Neural cell (in vitro differentiated cells): ENCODE measurements at regions not wholly inside any gene's neighbourhood (a gene's known extent, or its start where the extent isn't known, plus 50 kb on each side); places are given as distances from the start of the nearest gene placed in this dataset.

ENCODE experiments used
- H2AFZ ChIP-seq: fragments of 200-600, 300-800 bp; sonication (generic), shearing (Covaris generic); 2 replicates; pipeline ENCODE4 v1.6.0; 2014; ENCODE audit warnings: low read depth, mild to moderate bottlenecking, antibody characterized with exemption, low read length, moderate library complexity
- H3F3A ChIP-seq: fragments of 200-600 bp; shearing (Covaris generic); 2 replicates; pipeline ENCODE4 v1.6.1; 2016; ENCODE audit warnings: mild to moderate bottlenecking, moderate library complexity, mixed read lengths, antibody characterized with exemption, low read length; ENCODE audit not compliant: insufficient read depth, poor library complexity, severe bottlenecking
- H3K27ac ChIP-seq: fragments of 200-600, 300-800 bp; sonication (generic), shearing (Covaris generic); 2 replicates; pipeline ENCODE4 v1.5.1; 2014; ENCODE audit warnings: mild to moderate bottlenecking, low read length, moderate library complexity
- H3K27me3 ChIP-seq: fragments of 300-800, 200-600 bp; sonication (generic), shearing (Covaris generic); 2 replicates; pipeline ENCODE4 v1.6.0; 2014; ENCODE audit warnings: mild to moderate bottlenecking, low read depth, low read length, moderate library complexity; ENCODE audit not compliant: insufficient read depth
- H3K36me3 ChIP-seq: fragments of 300-800, 200-600 bp; sonication (generic), shearing (Covaris generic); 2 replicates; pipeline ENCODE4 v1.5.1; 2014; ENCODE audit warnings: mild to moderate bottlenecking, antibody characterized with exemption, low read length, moderate library complexity; ENCODE audit not compliant: insufficient read depth
- H3K4me2 ChIP-seq: fragments of 300-800, 200-600 bp; sonication (generic), shearing (Covaris generic); 2 replicates; pipeline ENCODE4 v1.6.0; 2014; ENCODE audit warnings: mild to moderate bottlenecking, low read length
- H3K4me3 ChIP-seq: fragments of 300-800, 200-600 bp; sonication (generic), shearing (Covaris generic); 2 replicates; pipeline ENCODE4 v1.5.1; 2014; ENCODE audit warnings: mild to moderate bottlenecking, low read length, moderate library complexity
- H3K79me2 ChIP-seq: fragments of 200-600 bp; shearing (Covaris generic); replicated peaks from 2 replicates; pipeline ENCODE4 v1.6.0; 2014; ENCODE audit warnings: mild to moderate bottlenecking, low read length, moderate library complexity; ENCODE audit not compliant: insufficient read depth
- H3K9ac ChIP-seq: fragments of 300-800, 200-600 bp; sonication (generic), shearing (Covaris generic); 2 replicates; pipeline ENCODE4 v1.6.1; 2016; ENCODE audit warnings: mild to moderate bottlenecking, low read length, mixed read lengths
- H3K9me2 ChIP-seq: fragments of 200-600 bp; shearing (Covaris generic); 2 replicates; pipeline ENCODE4 v1.6.1; 2016; ENCODE audit warnings: mild to moderate bottlenecking, low read length, mixed read lengths; ENCODE audit not compliant: insufficient read depth
- H3K9me3 ChIP-seq: fragments of 200-600, 300-800 bp; sonication (generic), shearing (Covaris generic); 2 replicates; pipeline ENCODE4 v1.6.1; 2016; ENCODE audit warnings: mild to moderate bottlenecking, mixed run types, low read length, moderate library complexity, mixed read lengths
- H4K20me1 ChIP-seq: fragments of 200-600 bp; shearing (Covaris generic); 2 replicates; pipeline ENCODE4 v1.6.1; 2016; ENCODE audit warnings: mild to moderate bottlenecking, mixed run types; ENCODE audit not compliant: insufficient read depth
- CTCF ChIP-seq: fragments of 450-650 bp; IDR thresholded peaks from 2 replicates; pipeline ENCODE4 v1.5.1; 2014; ENCODE audit warnings: antibody characterized with exemption, mild to moderate bottlenecking, moderate library complexity; ENCODE audit not compliant: poor library complexity, severe bottlenecking
- EP300 ChIP-seq: fragments of 450-650 bp; conservative IDR thresholded peaks from 2 replicates; pipeline ENCODE4 v1.6.1; 2014; ENCODE audit warnings: antibody characterized with exemption, mild to moderate bottlenecking, moderate library complexity; ENCODE audit not compliant: poor library complexity, severe bottlenecking
- EZH2 ChIP-seq: fragments of 200-600, 300-800 bp; shearing (Covaris generic), sonication (generic); IDR thresholded peaks from 2 replicates; pipeline ENCODE4 v1.6.1; 2014; ENCODE audit warnings: antibody characterized with exemption, low read length, borderline replicate concordance, mild to moderate bottlenecking; ENCODE audit not compliant: insufficient read depth, poor library complexity, severe bottlenecking
- MXI1 ChIP-seq: fragments of 450-650 bp; conservative IDR thresholded peaks from 2 replicates; pipeline ENCODE4 v1.6.1; 2014; ENCODE audit warnings: antibody characterized with exemption, mild to moderate bottlenecking; ENCODE audit not compliant: poor library complexity, severe bottlenecking
- POLR2AphosphoS5 ChIP-seq: IDR thresholded peaks from 2 replicates; pipeline ENCODE4 v1.6.1; 2012
- RAD21 ChIP-seq: fragments of 450-650 bp; conservative IDR thresholded peaks from 2 replicates; pipeline ENCODE4 v1.6.1; 2014; ENCODE audit warnings: antibody characterized with exemption, mild to moderate bottlenecking, moderate library complexity
- REST ChIP-seq: IDR thresholded peaks from 2 replicates; pipeline ENCODE4 v1.6.1; 2012; ENCODE audit warnings: borderline replicate concordance
- SMC3 ChIP-seq: fragments of 450-650 bp; conservative IDR thresholded peaks from 2 replicates; pipeline ENCODE4 v1.6.1; 2014; ENCODE audit warnings: antibody characterized with exemption, mild to moderate bottlenecking, moderate library complexity; ENCODE audit not compliant: poor library complexity
- TAF1 ChIP-seq: IDR thresholded peaks from 2 replicates; pipeline ENCODE4 v1.6.1; 2012; ENCODE audit warnings: low read depth

- Histone ChIP-seq H3K27ac (no peak overlapping the region), H3K79me2 (no peaks in the 10 kb centered on the region)
- TF ChIP-seq EZH2 (no peak), MXI1 (no peak), REST (no peak), CTCF (no peak)
Observed at GRCh38 chr5:17819783-17820182, 185.5 kb downstream of the TAF11L14 start.

GRCh38 chr5:17828681-17829080 is 194.4 kb downstream of the TAF11L14 start:
- H3K79me2 ChIP-seq = no peaks in the 10 kb centered on the region
- no peaks in the 10 kb centered on the region for H3K27me3 ChIP-seq
- no peak overlapping the region for H3K4me3 ChIP-seq
- TF ChIP-seq RAD21 (no peak), CTCF (no peak), TAF1 (no peak), EZH2 (no peak), EP300 (no peak), REST (no peak), SMC3 (no peak), MXI1 (no peak), POLR2AphosphoS5 (no peak)
- no peak overlapping the region for H3K27ac ChIP-seq
- H3K9ac ChIP-seq = no peak overlapping the region
- no peaks in the 10 kb centered on the region for H3K9me2 ChIP-seq
- no peaks in the 10 kb centered on the region for H3K36me3 ChIP-seq
- no peaks in the 10 kb centered on the region for H4K20me1 ChIP-seq
- peaks cover 6% of the 10 kb centered on the region for H3K9me3 ChIP-seq
- no peak overlapping the region for H3K4me2 ChIP-seq
- H3F3A ChIP-seq = no peaks in the 10 kb centered on the region
- H2AFZ ChIP-seq = no peak overlapping the region

More at GRCh38 chr5:17819783-17820182, 185.5 kb downstream of the TAF11L14 start:
- Histone ChIP-seq H3K27me3 (no peaks in the 10 kb centered on the region), H3K9me3 (no peaks in the 10 kb centered on the region), H3K9ac (no peak overlapping the region), H2AFZ (no peak overlapping the region), H3K36me3 (no peaks in the 10 kb centered on the region), H3K4me3 (no peak overlapping the region), H3K4me2 (no peak overlapping the region), H3K9me2 (no peaks in the 10 kb centered on the region), H3F3A (no peaks in the 10 kb centered on the region), H4K20me1 (no peaks in the 10 kb centered on the region)
